CD14-positive monocyte (primary cell): ENCODE measurements at regions not wholly inside any gene's neighbourhood (a gene's known extent, or its start where the extent isn't known, plus 50 kb on each side); places are given as distances from the start of the nearest gene placed in this dataset.

Experiments
- DNase-seq, 3 donors: peaks; one replicate each; pipeline ENCODE4 v3.0.0-alpha.2; 2011 to 2022
- H2AFZ ChIP-seq: 2 replicates; pipeline ENCODE4 v1.6.0; 2012; ENCODE audit warnings: mild to moderate bottlenecking, low read depth, low read length, inconsistent platforms; ENCODE audit not compliant: insufficient read depth, poor library complexity, severe bottlenecking
- H3K27ac ChIP-seq, 2 donors: 1 replicate in 1 of 2; 2 replicates in 1 of 2; pipeline ENCODE4 v1.5.1; 2012 to 2013; ENCODE audit warnings: low read length in 2 of 2, control low read depth in 1 of 2, inconsistent platforms in 1 of 2, low read depth in 1 of 2, mild to moderate bottlenecking in 1 of 2
- H3K27me3 ChIP-seq, 2 donors: one replicate each; pipeline versions ENCODE4 v1.6.0 to v1.6.1; 2011 to 2013; ENCODE audit warnings: low read length in 2 of 2; ENCODE audit not compliant: control insufficient read depth in 2 of 2, insufficient read depth in 2 of 2
- H3K36me3 ChIP-seq, 2 donors: replicated peaks in 1 of 2; 1 replicate in 1 of 2; 2 replicates in 1 of 2; pipeline versions ENCODE4 v1.5.1 to v1.6.1; 2012 to 2013; ENCODE audit warnings: low read length in 2 of 2, control low read depth in 1 of 2, inconsistent platforms in 1 of 2, mild to moderate bottlenecking in 1 of 2; ENCODE audit not compliant: insufficient read depth in 2 of 2, control insufficient read depth in 1 of 2
- H3K4me1 ChIP-seq, 2 donors: 1 replicate in 1 of 2; 2 replicates in 1 of 2; pipeline versions ENCODE4 v1.5.1 to v1.6.1; 2012 to 2013; ENCODE audit warnings: low read length in 2 of 2, control low read depth in 1 of 2, inconsistent platforms in 1 of 2, mild to moderate bottlenecking in 1 of 2, moderate library complexity in 1 of 2; ENCODE audit not compliant: insufficient read depth in 2 of 2, control insufficient read depth in 1 of 2
- H3K4me2 ChIP-seq: replicated peaks from 2 replicates; pipeline ENCODE3; 2012; ENCODE audit warnings: low read length, moderate library complexity, mild to moderate bottlenecking; ENCODE audit not compliant: poor library complexity, severe bottlenecking; ENCODE audit errors: extremely low read depth
- H3K4me3 ChIP-seq, 3 experiments: fragments of 200-600 bp in 1 of 3; sonication (generic) in 1 of 3; replicated peaks in 1 of 3; 1 replicate in 2 of 3; 2 replicates in 1 of 3; pipeline ENCODE4 v1.5.1; 2011 to 2013; ENCODE audit warnings: low read length in 3 of 3, mild to moderate bottlenecking in 3 of 3, control low read depth in 2 of 3, low read depth in 2 of 3, inconsistent platforms in 1 of 3, moderate library complexity in 1 of 3
- H3K79me2 ChIP-seq: 2 replicates; pipeline ENCODE4 v1.6.0; 2012; ENCODE audit warnings: mild to moderate bottlenecking, control low read depth, inconsistent platforms, low read length, moderate library complexity; ENCODE audit not compliant: insufficient read depth
- H3K9ac ChIP-seq: 2 replicates; pipeline ENCODE4 v1.6.0; 2017; ENCODE audit warnings: low read length, mild to moderate bottlenecking; ENCODE audit not compliant: insufficient read depth, poor library complexity, severe bottlenecking
- H3K9me3 ChIP-seq, 2 donors: replicated peaks in 1 of 2; 1 replicate in 1 of 2; 2 replicates in 1 of 2; pipeline versions ENCODE4 v1.5.1 to v1.6.1; 2012 to 2013; ENCODE audit warnings: low read length in 2 of 2, control low read depth in 1 of 2; ENCODE audit not compliant: control insufficient read depth in 1 of 2, insufficient read depth in 1 of 2
- H4K20me1 ChIP-seq: 2 replicates; pipeline ENCODE4 v1.6.0; 2012; ENCODE audit warnings: mild to moderate bottlenecking, low read length, control low read depth, moderate library complexity; ENCODE audit not compliant: insufficient read depth
- H3K27ac Mint-ChIP-seq, 7 donors: one replicate each; pipeline ENCODE4 v1.8.0; 2020; ENCODE audit warnings: mild to moderate bottlenecking in 7 of 7, mixed read lengths in 7 of 7, moderate library complexity in 6 of 7, inconsistent platforms in 2 of 7
- H3K27me3 Mint-ChIP-seq, 3 donors: one replicate each; pipeline ENCODE4 v1.8.0; 2021 to 2022; ENCODE audit warnings: low read depth in 3 of 3, mild to moderate bottlenecking in 3 of 3, mixed read lengths in 3 of 3, moderate library complexity in 3 of 3, inconsistent platforms in 1 of 3
- H3K36me3 Mint-ChIP-seq, 2 donors: one replicate each; pipeline ENCODE4 v1.8.0; 2020; ENCODE audit warnings: mixed read lengths in 2 of 2, inconsistent platforms in 1 of 2, mild to moderate bottlenecking in 1 of 2
- H3K4me1 Mint-ChIP-seq: one replicate; pipeline ENCODE4 v1.8.0; 2020; ENCODE audit warnings: mild to moderate bottlenecking, mixed read lengths
- H3K4me3 Mint-ChIP-seq, 2 donors: one replicate each; pipeline ENCODE4 v1.8.0; 2020; ENCODE audit warnings: mild to moderate bottlenecking in 2 of 2, mixed read lengths in 2 of 2, moderate library complexity in 1 of 2
- H3K9me3 Mint-ChIP-seq, 7 donors: one replicate each; pipeline ENCODE4 v1.8.0; 2020 to 2022; ENCODE audit warnings: mixed read lengths in 7 of 7, mild to moderate bottlenecking in 6 of 7, moderate library complexity in 6 of 7, inconsistent platforms in 2 of 7
- CTCF ChIP-seq: fragments of 200-600 bp; IDR thresholded peaks from one replicate; pipeline ENCODE4 v1.8.0; 2022; ENCODE audit warnings: antibody characterized with exemption, mild to moderate bottlenecking
- WGBS: methylation state at CpG from one replicate; pipeline ENCODE4 v1.1.5; 2013; ENCODE audit warnings: missing lambda C conversion rate; ENCODE audit not compliant: insufficient coverage; 5-methylcytosine and 5-hydroxymethylcytosine counted together
- intact Hi-C, 2 donors: fragments of 100-400 bp; cut with micrococcal nuclease; formaldehyde crosslinking; loops; one replicate each; pipeline versions ENCODE4 v1.15.0 to v1.15.1; 2023

- no peak overlapping the region for H3K27ac ChIP-seq
- 77% methylated on average over 5 of the region's 6 CpGs for WGBS
These were observed 1719.3 kb downstream of the HACE1 start for GRCh38 chr6:103140308-103141027.

DNA sequence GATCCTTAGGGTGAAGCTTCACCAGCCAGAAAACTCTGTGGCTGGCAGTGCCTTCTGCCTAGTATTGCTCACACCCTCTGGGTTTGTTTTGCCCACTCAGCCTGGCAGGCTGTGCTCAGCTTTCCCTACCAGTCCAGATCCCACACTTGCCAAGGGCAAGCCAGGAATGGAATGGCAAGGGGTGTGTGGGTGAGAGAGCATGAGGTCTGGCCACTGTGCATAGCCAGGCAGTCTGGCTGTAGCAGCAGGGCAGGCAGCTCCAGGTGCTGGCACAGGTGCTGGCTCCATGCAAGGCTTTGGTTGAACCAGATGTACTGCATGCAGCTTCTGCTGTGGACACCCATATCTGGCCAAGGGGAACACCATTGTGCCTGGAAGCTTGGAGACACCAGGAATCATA is 1720.3 kb downstream of the HACE1 start:
- Mint-ChIP-seq H3K36me3 (no peaks in the 10 kb centered on the region), H3K4me3 (no peak overlapping the region), H3K4me1 (no peaks in the 10 kb centered on the region), H3K27ac (no peak overlapping the region), H3K9me3 (peaks cover 0 to 3% (median 0%) of the 10 kb centered on the region in 7 donors), H3K27me3 (peaks cover 0 to 2% (median 0%) of the 10 kb centered on the region in 3 donors)
- no peak overlapping the region for H3K9ac ChIP-seq
- no peak overlapping the region for H2AFZ ChIP-seq
- TF ChIP-seq CTCF: no peak
- no peak for DNase-seq
- H4K20me1 ChIP-seq: no peaks in the 10 kb centered on the region
- H3K36me3 ChIP-seq: no peaks in the 10 kb centered on the region
- intact Hi-C loops: no loop called here
- H3K4me3 ChIP-seq: no peak overlapping the region
- H3K4me2 ChIP-seq: no peak overlapping the region
- H3K9me3 ChIP-seq: no peaks in the 10 kb centered on the region
- H3K79me2 ChIP-seq: no peaks in the 10 kb centered on the region
- no peaks in the 10 kb centered on the region for H3K27me3 ChIP-seq
- H3K4me1 ChIP-seq: no peaks in the 10 kb centered on the region
- no peak overlapping the region for H3K27ac ChIP-seq

More at GRCh38 chr6:103140308-103141027, 1719.3 kb downstream of the HACE1 start:
- no peak overlapping the region for H3K9ac ChIP-seq
- no peak overlapping the region for H3K4me2 ChIP-seq
- H3K4me3 ChIP-seq: no peak overlapping the region
- H3K27me3 ChIP-seq: no peaks in the 10 kb centered on the region
- no peaks in the 10 kb centered on the region for H4K20me1 ChIP-seq
- Mint-ChIP-seq H3K4me3 (no peak overlapping the region), H3K27ac (no peak overlapping the region), H3K27me3 (peaks cover 0 to 2% (median 0%) of the 10 kb centered on the region in 3 donors), H3K9me3 (peaks cover 0 to 3% (median 0%) of the 10 kb centered on the region in 7 donors), H3K4me1 (no peaks in the 10 kb centered on the region), H3K36me3 (no peaks in the 10 kb centered on the region)
- H3K36me3 ChIP-seq: no peaks in the 10 kb centered on the region
- TF ChIP-seq CTCF: no peak
- H3K9me3 ChIP-seq: no peaks in the 10 kb centered on the region
- H2AFZ ChIP-seq: no peak overlapping the region
- H3K79me2 ChIP-seq: no peaks in the 10 kb centered on the region
- no peaks in the 10 kb centered on the region for H3K4me1 ChIP-seq
- no peak for DNase-seq
- intact Hi-C loops: no loop called here
